WTC11 (cell line): ENCODE measurements at regions not wholly inside any gene's neighbourhood (a gene's known extent, or its start where the extent isn't known, plus 50 kb on each side); places are given as distances from the start of the nearest gene placed in this dataset.

Experiments
- AFF4 ChIP-seq: sonication (generic); formaldehyde crosslinking; IDR thresholded peaks from 2 replicates; pipeline ENCODE4 v1.8.1; 2023; ENCODE audit warnings: mild to moderate bottlenecking, missing genetic modification reagents, borderline replicate concordance
- CTCF ChIP-seq: fragments of 200-600 bp; IDR thresholded peaks from 2 replicates; pipeline ENCODE4 v1.8.0; 2022; ENCODE audit warnings: antibody characterized with exemption
- E2F1 ChIP-seq: sonication (generic); formaldehyde crosslinking; IDR thresholded peaks from 2 replicates; pipeline ENCODE4 v1.8.0; 2022; ENCODE audit warnings: mild to moderate bottlenecking, missing genetic modification reagents
- JUN ChIP-seq: sonication (generic); formaldehyde crosslinking; IDR thresholded peaks from 2 replicates; pipeline ENCODE4 v1.8.0; 2023; ENCODE audit warnings: mild to moderate bottlenecking, missing genetic modification reagents
- MLX ChIP-seq: sonication (generic); formaldehyde crosslinking; IDR thresholded peaks from 2 replicates; pipeline ENCODE4 v1.8.1; 2023; ENCODE audit warnings: mild to moderate bottlenecking, missing genetic modification reagents, moderate library complexity
- MYBL2 ChIP-seq: sonication (generic); formaldehyde crosslinking; IDR thresholded peaks from 2 replicates; pipeline ENCODE4 v1.8.1; 2023; ENCODE audit warnings: mild to moderate bottlenecking, moderate library complexity, missing genetic modification reagents
- NR2C2 ChIP-seq: sonication (generic); formaldehyde crosslinking; IDR thresholded peaks from 2 replicates; pipeline ENCODE4 v1.8.0; 2022; ENCODE audit warnings: mild to moderate bottlenecking, missing genetic modification reagents
- NR3C1 ChIP-seq: sonication (generic); formaldehyde crosslinking; conservative IDR thresholded peaks from 2 replicates; pipeline ENCODE4 v1.8.1; 2023; ENCODE audit warnings: low read depth, mild to moderate bottlenecking, missing genetic modification reagents
- SP1 ChIP-seq: sonication (generic); formaldehyde crosslinking; conservative IDR thresholded peaks from 2 replicates; pipeline ENCODE4 v1.8.1; 2022; ENCODE audit warnings: missing genetic modification reagents
- ZBTB21 ChIP-seq: sonication (generic); formaldehyde crosslinking; IDR thresholded peaks from 2 replicates; pipeline ENCODE4 v1.8.1; 2023; ENCODE audit warnings: mild to moderate bottlenecking, missing genetic modification reagents, borderline replicate concordance
- ZNF138 ChIP-seq: sonication (generic); formaldehyde crosslinking; conservative IDR thresholded peaks from 2 replicates; pipeline ENCODE4 v1.8.1; 2022; ENCODE audit warnings: mild to moderate bottlenecking, moderate library complexity, missing genetic modification reagents
- ZNF219 ChIP-seq: sonication (generic); formaldehyde crosslinking; IDR thresholded peaks from 2 replicates; pipeline ENCODE4 v1.8.0; 2023; ENCODE audit warnings: missing genetic modification reagents, mild to moderate bottlenecking, borderline replicate concordance
- ZNF232 ChIP-seq: sonication (generic); formaldehyde crosslinking; IDR thresholded peaks from 2 replicates; pipeline ENCODE4 v1.8.0; 2022; ENCODE audit warnings: mild to moderate bottlenecking, missing genetic modification reagents

DNA sequence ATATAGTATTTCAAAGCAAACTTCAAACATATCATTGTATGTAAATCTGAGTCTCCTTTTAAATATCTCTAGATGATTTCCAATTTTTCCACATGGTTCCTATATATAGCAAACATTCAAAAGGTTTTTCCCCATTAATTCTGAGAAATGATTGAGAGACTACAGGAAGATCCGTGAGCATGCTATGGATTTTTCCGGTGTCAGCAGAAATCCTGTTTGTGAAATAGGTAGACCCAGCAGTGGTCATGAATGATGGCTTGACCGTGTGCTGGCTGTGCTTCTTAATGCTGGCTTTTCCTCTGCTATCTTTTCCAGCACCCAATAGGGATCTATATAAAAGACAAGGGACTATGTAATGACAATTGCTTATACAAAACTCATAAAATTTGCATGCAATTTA lies 485.3 kb downstream of the PSAT1 start:
- TF ChIP-seq NR2C2 (CRISPR knock-in tag) (no peak), CTCF (no peak), AFF4 (CRISPR knock-in tag) (no peak), E2F1 (CRISPR knock-in tag) (no peak), MLX (CRISPR knock-in tag) (no peak), ZNF138 (no peak), JUN (CRISPR knock-in tag) (no peak), NR3C1 (CRISPR knock-in tag) (no peak), SP1 (CRISPR knock-in tag) (no peak), ZBTB21 (CRISPR knock-in tag) (no peak), ZNF232 (CRISPR knock-in tag) (no peak), MYBL2 (no peak), ZNF219 (no peak)
